Panc1 (cell line): ENCODE measurements at regions not wholly inside any gene's neighbourhood (a gene's known extent, or its start where the extent isn't known, plus 50 kb on each side); places are given as distances from the start of the nearest gene placed in this dataset.

Experiments used
- ATAC-seq: fragments of 200-7000 bp; cut with Tn5 transposase; 2 replicates; pipeline ENCODE4 v1.9.1; 2020; ENCODE audit warnings: mild to moderate bottlenecking, moderate library complexity
- BruUV-seq: library from RNA; stranded (reverse); fragments of 400-500 nt; replicated peaks from 2 replicates; lab custom pipeline; 2021; lab: Mats Ljungman, UMichigan
- CTCF ChIA-PET: fragments of 300-600 bp; sonication (Branson Sonifier 250); formaldehyde crosslinking; loops from one replicate; lab custom pipeline; 2022; ENCODE audit warnings: antibody characterized with exemption; lab: Charles Lee
- POLR2A ChIA-PET: fragments of 300-600 bp; sonication (Branson Sonifier 250); formaldehyde crosslinking; loops from one replicate; lab custom pipeline; 2022; ENCODE audit warnings: antibody characterized with exemption; lab: Charles Lee
- DNase-seq: peaks from one replicate; pipeline ENCODE4 v3.0.0-alpha.2; 2010; ENCODE audit warnings: low read depth, low spot score
- H3K27ac ChIP-seq: 2 replicates; pipeline ENCODE4 v1.5.1; 2011; ENCODE audit warnings: mild to moderate bottlenecking, low read length, inconsistent platforms
- H3K27me3 ChIP-seq: fragments of 200-500 bp; sonication (Bioruptor generic); 2 replicates; pipeline ENCODE4 v1.6.0; 2014; ENCODE audit warnings: low read length, inconsistent platforms; ENCODE audit not compliant: control insufficient read depth, insufficient read depth
- H3K36me3 ChIP-seq: fragments of 200-500 bp; sonication (Bioruptor generic); 2 replicates; pipeline ENCODE4 v1.5.1; 2014; ENCODE audit warnings: inconsistent platforms, mild to moderate bottlenecking, low read length, moderate library complexity; ENCODE audit not compliant: control insufficient read depth, insufficient read depth
- H3K4me1 ChIP-seq: 2 replicates; pipeline ENCODE4 v1.5.1; 2011; ENCODE audit warnings: inconsistent platforms, mild to moderate bottlenecking, low read length, moderate library complexity; ENCODE audit not compliant: control insufficient read depth, insufficient read depth
- H3K4me3 ChIP-seq, 2 experiments: 2 replicates each; pipeline ENCODE4 v1.5.1; 2011 to 2012; ENCODE audit warnings: low read depth in 2 of 2, low read length in 2 of 2, mild to moderate bottlenecking in 2 of 2, inconsistent platforms in 1 of 2, moderate library complexity in 1 of 2
- H3K9me3 ChIP-seq: fragments of 200-500 bp; sonication (Bioruptor generic); 2 replicates; pipeline ENCODE4 v1.5.1; 2014; ENCODE audit warnings: low read depth, mild to moderate bottlenecking, inconsistent platforms, low read length, moderate library complexity; ENCODE audit not compliant: control insufficient read depth, insufficient read depth
- POLR2AphosphoS5 ChIP-seq: IDR thresholded peaks from 2 replicates; pipeline ENCODE4 v1.6.1; 2012; ENCODE audit warnings: mild to moderate bottlenecking, low read depth, low read length, moderate library complexity
- SIN3A ChIP-seq: IDR thresholded peaks from 2 replicates; pipeline ENCODE4 v1.6.1; 2012; ENCODE audit warnings: low read depth, mild to moderate bottlenecking, low read length, moderate library complexity, borderline replicate concordance; ENCODE audit not compliant: insufficient read depth
- TCF7L2 ChIP-seq: IDR thresholded peaks from 2 replicates; pipeline ENCODE4 v1.6.1; 2011; ENCODE audit warnings: mild to moderate bottlenecking, low read depth, low read length, inconsistent platforms
- in situ Hi-C: cut with HindIII; loops from 2 replicates; pipeline ENCODE4 v1.10.0; 2016; ENCODE audit warnings: low sequenced_read_pairs, low pct_unique_long_range_greater_than_20kb
- intact Hi-C: fragments of 100-400 bp; cut with micrococcal nuclease; formaldehyde crosslinking; loops from one replicate; pipeline ENCODE4 v1.10.0; 2022; ENCODE audit not compliant: unreplicated experiment
- TF ChIP-seq, protein P1 (sequence below): fragments of 450-650 bp; IDR thresholded peaks from 2 replicates; pipeline ENCODE4 v1.5.1; 2017; ENCODE audit warnings: mild to moderate bottlenecking
- TF ChIP-seq, protein P2 (sequence below), 2 experiments: IDR thresholded peaks; 2 replicates each; pipeline ENCODE4 v1.6.1; 2011 to 2012; ENCODE audit warnings: low read depth in 2 of 2, control low read depth in 1 of 2, low read length in 1 of 2, mild to moderate bottlenecking in 1 of 2, moderate library complexity in 1 of 2; ENCODE audit not compliant: insufficient read depth in 1 of 2

DNA sequence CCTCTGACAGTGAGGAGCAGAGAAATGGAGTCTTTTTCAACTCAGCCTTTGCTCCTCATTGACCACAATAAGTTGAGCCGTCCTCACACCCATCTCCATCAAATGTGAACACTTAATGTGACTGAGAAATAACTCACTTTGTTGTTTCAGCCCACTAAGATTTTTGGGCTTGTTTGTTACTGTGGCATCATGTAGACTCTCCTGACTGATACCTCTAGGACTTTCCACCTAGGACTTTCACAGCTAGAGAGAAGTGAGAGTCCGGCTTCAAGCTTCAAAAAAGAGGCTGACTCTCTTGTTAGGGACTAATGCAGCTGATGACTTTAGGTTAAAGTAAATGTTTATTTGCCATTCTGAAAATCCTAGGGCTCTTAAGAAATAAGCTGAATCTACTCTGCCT lies 435.0 kb downstream of the TMEM114 start:
- Histone ChIP-seq H3K36me3 (no peaks in the 10 kb centered on the region), H3K9me3 (no peaks in the 10 kb centered on the region), H3K27me3 (no peaks in the 10 kb centered on the region), H3K4me3 (no peak overlapping the region), H3K27ac (no peak overlapping the region), H3K4me1 (no peaks in the 10 kb centered on the region)
- ATAC-seq (no peak), DNase-seq (no peak)
- CTCF ChIA-PET: no interaction called here
- no TSS peak for BruUV-seq
- POLR2A ChIA-PET: no interaction called here
- TF ChIP-seq, protein P1, sequence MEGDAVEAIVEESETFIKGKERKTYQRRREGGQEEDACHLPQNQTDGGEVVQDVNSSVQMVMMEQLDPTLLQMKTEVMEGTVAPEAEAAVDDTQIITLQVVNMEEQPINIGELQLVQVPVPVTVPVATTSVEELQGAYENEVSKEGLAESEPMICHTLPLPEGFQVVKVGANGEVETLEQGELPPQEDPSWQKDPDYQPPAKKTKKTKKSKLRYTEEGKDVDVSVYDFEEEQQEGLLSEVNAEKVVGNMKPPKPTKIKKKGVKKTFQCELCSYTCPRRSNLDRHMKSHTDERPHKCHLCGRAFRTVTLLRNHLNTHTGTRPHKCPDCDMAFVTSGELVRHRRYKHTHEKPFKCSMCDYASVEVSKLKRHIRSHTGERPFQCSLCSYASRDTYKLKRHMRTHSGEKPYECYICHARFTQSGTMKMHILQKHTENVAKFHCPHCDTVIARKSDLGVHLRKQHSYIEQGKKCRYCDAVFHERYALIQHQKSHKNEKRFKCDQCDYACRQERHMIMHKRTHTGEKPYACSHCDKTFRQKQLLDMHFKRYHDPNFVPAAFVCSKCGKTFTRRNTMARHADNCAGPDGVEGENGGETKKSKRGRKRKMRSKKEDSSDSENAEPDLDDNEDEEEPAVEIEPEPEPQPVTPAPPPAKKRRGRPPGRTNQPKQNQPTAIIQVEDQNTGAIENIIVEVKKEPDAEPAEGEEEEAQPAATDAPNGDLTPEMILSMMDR: no peak
- TF ChIP-seq SIN3A: no peak
- no peak for TF ChIP-seq TCF7L2
- TF ChIP-seq, protein P2, sequence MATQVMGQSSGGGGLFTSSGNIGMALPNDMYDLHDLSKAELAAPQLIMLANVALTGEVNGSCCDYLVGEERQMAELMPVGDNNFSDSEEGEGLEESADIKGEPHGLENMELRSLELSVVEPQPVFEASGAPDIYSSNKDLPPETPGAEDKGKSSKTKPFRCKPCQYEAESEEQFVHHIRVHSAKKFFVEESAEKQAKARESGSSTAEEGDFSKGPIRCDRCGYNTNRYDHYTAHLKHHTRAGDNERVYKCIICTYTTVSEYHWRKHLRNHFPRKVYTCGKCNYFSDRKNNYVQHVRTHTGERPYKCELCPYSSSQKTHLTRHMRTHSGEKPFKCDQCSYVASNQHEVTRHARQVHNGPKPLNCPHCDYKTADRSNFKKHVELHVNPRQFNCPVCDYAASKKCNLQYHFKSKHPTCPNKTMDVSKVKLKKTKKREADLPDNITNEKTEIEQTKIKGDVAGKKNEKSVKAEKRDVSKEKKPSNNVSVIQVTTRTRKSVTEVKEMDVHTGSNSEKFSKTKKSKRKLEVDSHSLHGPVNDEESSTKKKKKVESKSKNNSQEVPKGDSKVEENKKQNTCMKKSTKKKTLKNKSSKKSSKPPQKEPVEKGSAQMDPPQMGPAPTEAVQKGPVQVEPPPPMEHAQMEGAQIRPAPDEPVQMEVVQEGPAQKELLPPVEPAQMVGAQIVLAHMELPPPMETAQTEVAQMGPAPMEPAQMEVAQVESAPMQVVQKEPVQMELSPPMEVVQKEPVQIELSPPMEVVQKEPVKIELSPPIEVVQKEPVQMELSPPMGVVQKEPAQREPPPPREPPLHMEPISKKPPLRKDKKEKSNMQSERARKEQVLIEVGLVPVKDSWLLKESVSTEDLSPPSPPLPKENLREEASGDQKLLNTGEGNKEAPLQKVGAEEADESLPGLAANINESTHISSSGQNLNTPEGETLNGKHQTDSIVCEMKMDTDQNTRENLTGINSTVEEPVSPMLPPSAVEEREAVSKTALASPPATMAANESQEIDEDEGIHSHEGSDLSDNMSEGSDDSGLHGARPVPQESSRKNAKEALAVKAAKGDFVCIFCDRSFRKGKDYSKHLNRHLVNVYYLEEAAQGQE (IDR thresholded peaks at IDR 0.05; ENCODE audit: insufficient read depth in 1 of 2, low read depth in 2 of 2, low read length in 1 of 2): no peak
- no peak for TF ChIP-seq POLR2AphosphoS5
- in situ Hi-C loops (no loop called here), intact Hi-C loops (no loop called here)

DNA sequence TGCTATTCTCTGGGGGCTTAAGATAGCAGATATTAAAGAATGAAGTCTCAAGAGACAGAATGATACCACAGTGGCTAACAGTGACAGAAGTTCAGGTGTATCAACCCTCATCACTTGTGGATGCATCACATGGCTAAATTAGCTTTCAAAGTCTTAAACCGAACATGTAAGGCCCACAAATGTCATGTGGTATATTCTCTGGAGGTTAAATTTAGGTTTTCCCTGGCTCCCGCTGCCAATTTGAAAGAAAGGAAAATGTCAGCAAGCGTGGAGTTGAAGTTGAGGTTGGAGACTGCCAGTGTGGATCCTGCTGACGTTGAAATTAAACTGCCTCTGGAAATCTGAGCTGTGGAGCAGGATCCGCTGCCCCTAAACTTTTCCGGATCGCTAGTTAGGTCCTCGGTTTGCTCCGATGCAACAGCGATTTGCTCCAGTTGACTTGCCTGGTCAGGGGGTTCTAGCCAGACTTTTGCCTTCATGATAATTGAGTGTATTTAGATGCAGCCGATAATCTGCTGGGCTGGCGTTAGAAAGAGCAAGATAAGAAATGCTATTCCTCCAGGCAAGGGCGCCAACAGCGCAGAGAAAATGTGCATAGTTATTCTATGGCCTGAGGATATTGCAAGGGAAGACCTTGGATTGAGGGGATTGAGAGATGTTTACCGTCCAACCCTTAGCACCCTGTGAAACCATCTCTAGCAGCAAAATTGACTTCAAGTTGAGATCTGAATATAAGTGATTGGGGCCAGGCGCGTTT lies 443.9 kb downstream of the TMEM114 start:
- CTCF ChIA-PET: no interaction called here

More for the DNA sequence above, 443.9 kb downstream of the TMEM114 start:
- ATAC-seq (no peak), DNase-seq (no peak)
- no peaks in the 10 kb centered on the region for H3K9me3 ChIP-seq
- POLR2A ChIA-PET: no interaction called here
- H3K27me3 ChIP-seq: no peaks in the 10 kb centered on the region
- H3K4me1 ChIP-seq: no peaks in the 10 kb centered on the region
- H3K4me3 ChIP-seq: no peak overlapping the region
- intact Hi-C loops (no loop called here), in situ Hi-C loops (no loop called here)
- TF ChIP-seq, protein P1: no peak
- no peak for TF ChIP-seq SIN3A
- TF ChIP-seq TCF7L2: no peak
- TF ChIP-seq POLR2AphosphoS5: no peak
- TF ChIP-seq, protein P2 (IDR thresholded peaks at IDR 0.05; ENCODE audit: insufficient read depth in 1 of 2, low read depth in 2 of 2, low read length in 1 of 2): no peak
- BruUV-seq: no TSS peak
- H3K27ac ChIP-seq: no peak overlapping the region
- no peaks in the 10 kb centered on the region for H3K36me3 ChIP-seq
